ENCODE measurements at regions not wholly inside any gene's neighbourhood (a gene's known extent, or its start where the extent isn't known, plus 50 kb on each side); places are given as distances from the start of the nearest gene placed in this dataset.

DNA sequence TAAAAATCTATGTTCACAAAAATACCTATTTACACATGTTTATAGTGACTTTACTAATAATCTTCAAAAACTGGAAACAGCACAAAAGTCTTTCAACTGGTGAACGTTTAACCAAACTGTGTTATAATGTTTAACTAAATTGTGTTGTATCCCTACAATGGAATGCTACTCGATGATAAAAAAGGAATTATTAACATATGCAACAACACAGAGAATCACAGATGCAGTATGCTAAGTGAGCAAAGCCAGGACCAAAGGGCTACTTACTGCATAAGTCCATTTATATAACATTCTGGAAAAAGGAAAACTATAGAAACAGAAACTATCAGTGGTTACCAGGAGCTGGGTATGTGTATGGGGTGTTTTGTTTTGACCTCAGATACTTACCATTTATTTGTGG lies 602.2 kb upstream of the BTBD3 start:
- no peak for TF ChIP-seq CSDC2 (CRISPR knock-in tag; IDR thresholded peaks at IDR 0.05)
- TF ChIP-seq, protein P1, sequence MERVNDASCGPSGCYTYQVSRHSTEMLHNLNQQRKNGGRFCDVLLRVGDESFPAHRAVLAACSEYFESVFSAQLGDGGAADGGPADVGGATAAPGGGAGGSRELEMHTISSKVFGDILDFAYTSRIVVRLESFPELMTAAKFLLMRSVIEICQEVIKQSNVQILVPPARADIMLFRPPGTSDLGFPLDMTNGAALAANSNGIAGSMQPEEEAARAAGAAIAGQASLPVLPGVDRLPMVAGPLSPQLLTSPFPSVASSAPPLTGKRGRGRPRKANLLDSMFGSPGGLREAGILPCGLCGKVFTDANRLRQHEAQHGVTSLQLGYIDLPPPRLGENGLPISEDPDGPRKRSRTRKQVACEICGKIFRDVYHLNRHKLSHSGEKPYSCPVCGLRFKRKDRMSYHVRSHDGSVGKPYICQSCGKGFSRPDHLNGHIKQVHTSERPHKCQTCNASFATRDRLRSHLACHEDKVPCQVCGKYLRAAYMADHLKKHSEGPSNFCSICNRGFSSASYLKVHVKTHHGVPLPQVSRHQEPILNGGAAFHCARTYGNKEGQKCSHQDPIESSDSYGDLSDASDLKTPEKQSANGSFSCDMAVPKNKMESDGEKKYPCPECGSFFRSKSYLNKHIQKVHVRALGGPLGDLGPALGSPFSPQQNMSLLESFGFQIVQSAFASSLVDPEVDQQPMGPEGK (CRISPR knock-in tag; IDR thresholded peaks at IDR 0.05; ENCODE audit: borderline replicate concordance): no peak
- TF ChIP-seq OSR1 (CRISPR knock-in tag; IDR thresholded peaks at IDR 0.05): no peak
- TF ChIP-seq ZFP30 (CRISPR knock-in tag; IDR thresholded peaks at IDR 0.05): no peak
- TF ChIP-seq, protein P2, sequence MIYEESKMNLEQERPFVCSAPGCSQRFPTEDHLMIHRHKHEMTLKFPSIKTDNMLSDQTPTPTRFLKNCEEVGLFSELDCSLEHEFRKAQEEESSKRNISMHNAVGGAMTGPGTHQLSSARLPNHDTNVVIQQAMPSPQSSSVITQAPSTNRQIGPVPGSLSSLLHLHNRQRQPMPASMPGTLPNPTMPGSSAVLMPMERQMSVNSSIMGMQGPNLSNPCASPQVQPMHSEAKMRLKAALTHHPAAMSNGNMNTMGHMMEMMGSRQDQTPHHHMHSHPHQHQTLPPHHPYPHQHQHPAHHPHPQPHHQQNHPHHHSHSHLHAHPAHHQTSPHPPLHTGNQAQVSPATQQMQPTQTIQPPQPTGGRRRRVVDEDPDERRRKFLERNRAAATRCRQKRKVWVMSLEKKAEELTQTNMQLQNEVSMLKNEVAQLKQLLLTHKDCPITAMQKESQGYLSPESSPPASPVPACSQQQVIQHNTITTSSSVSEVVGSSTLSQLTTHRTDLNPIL (CRISPR knock-in tag; IDR thresholded peaks at IDR 0.05; ENCODE audit: low read depth): no peak
